GM10266 (cell line): ENCODE measurements at regions not wholly inside any gene's neighbourhood (a gene's known extent, or its start where the extent isn't known, plus 50 kb on each side); places are given as distances from the start of the nearest gene placed in this dataset.

Experiments used
- DNase-seq: peaks from one replicate; pipeline ENCODE4 v3.0.0; 2012; ENCODE audit errors: extremely low spot score
- TF ChIP-seq, protein P1 (sequence below): IDR thresholded peaks from 2 replicates; pipeline ENCODE4 v1.5.1; 2012; ENCODE audit warnings: mild to moderate bottlenecking, low read depth; ENCODE audit not compliant: control insufficient read depth, insufficient read depth; ENCODE audit errors: missing control alignments

- DNase-seq, result no peak
- TF ChIP-seq, protein P1, sequence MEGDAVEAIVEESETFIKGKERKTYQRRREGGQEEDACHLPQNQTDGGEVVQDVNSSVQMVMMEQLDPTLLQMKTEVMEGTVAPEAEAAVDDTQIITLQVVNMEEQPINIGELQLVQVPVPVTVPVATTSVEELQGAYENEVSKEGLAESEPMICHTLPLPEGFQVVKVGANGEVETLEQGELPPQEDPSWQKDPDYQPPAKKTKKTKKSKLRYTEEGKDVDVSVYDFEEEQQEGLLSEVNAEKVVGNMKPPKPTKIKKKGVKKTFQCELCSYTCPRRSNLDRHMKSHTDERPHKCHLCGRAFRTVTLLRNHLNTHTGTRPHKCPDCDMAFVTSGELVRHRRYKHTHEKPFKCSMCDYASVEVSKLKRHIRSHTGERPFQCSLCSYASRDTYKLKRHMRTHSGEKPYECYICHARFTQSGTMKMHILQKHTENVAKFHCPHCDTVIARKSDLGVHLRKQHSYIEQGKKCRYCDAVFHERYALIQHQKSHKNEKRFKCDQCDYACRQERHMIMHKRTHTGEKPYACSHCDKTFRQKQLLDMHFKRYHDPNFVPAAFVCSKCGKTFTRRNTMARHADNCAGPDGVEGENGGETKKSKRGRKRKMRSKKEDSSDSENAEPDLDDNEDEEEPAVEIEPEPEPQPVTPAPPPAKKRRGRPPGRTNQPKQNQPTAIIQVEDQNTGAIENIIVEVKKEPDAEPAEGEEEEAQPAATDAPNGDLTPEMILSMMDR, result no peak
These were observed 65.5 kb upstream of the CLINT1 start for GRCh38 chr5:157924490-157924889.

GRCh38 chr5:157923765-157924164 is 64.8 kb upstream of the CLINT1 start:
- TF ChIP-seq, protein P1, result no peak
- no peak for DNase-seq

DNA sequence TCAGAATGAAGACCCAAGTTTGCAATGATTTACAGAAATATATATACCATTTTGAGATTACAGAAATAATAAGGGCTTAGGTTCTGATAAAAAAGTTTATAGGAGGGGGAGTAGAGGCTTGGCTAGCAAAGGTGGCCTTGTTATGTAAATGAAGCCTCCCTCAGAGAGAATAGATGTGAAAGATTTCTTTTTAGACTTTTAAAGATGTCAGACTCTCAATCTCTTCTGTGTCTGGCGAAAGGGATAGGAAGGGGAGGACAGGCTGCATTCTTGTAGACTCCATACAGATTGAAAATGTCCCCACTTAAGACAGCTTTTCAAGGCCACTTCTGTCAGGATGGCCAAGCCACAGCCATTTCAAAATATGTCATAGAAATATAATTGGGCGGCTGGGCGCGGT is 63.1 kb upstream of the CLINT1 start:
- TF ChIP-seq, protein P1, result no peak
- DNase-seq, result no peak

DNA sequence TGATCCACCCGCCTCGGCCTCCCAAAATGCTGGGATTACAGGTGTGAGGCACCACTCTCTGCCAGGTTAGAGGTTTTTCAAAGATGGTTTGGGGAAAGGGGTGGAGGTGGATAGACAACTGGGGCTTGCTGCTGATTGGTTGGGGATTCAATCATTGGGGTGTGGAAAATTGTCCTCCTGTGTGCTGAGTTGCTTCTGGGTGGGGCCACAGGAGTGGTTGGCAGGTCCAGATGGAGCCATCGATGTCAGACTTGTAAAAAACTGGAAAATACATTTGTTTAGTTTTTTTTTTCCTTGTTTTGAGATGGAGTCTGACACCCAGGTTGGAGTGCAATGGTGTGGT is 61.9 kb upstream of the CLINT1 start:
- TF ChIP-seq, protein P1, result no peak
- no peak for DNase-seq

DNA sequence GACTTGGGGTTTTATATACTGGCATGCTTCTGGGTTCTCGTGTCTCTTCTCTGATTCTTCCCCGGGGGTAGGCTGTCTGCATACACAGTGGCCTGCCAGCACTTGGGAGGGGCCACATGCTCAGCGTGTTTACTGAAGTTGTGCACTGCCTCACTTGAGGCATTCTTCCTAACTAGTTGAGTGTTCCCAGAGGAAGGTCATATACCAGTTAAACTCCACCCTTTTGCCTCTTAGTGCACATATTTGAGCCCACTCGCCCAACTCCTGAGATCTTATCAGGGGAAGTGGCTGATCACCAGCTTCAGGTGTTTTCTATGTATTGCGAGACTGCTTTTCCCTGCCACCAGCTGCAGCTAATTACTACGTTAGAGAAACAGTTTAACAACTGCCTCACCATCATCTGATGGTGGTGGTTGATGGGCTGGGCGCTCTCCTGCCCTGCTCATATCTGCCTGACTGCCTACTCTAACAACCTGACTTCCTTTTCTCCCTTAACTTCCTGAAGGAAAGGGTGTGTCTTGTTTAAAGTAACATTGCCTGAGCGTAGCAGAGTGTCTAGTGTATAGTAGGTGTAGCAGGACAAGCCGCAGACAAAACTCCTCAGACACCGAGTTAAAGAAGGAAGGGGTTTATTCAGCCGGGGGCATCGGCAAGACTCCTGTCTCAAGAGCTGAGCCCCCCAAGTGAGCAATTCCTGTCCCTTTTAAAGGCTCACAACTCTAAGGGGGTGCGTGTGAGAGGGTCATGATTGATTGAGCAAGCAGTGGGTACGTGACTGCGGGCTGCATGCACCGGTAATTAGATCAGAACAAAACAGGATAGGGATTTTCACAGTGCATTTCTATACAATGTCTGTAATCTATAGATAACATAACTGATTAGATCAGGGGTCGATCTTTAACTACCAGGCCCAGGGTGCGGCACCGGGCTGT is 60.1 kb upstream of the CLINT1 start:
- DNase-seq, result no peak

GRCh38 chr5:157917899-157918809 is 59.2 kb upstream of the CLINT1 start:
- peak; percentile 40 for DNase-seq
- TF ChIP-seq, protein P1, result peak; percentile 69

More for the DNA sequence above, 60.1 kb upstream of the CLINT1 start:
- TF ChIP-seq, protein P1, result no peak
